ENCODE measurements at regions not wholly inside any gene's neighbourhood (a gene's known extent, or its start where the extent isn't known, plus 50 kb on each side); places are given as distances from the start of the nearest gene placed in this dataset.

GRCh38 chr16:5430598-5430997 is 333.0 kb upstream of the EEF2KMT start:
- no peak for TF ChIP-seq ESRRG (CRISPR knock-in tag; IDR thresholded peaks at IDR 0.05)
- TF ChIP-seq ZNF70 (CRISPR knock-in tag; IDR thresholded peaks at IDR 0.05) = no peak
- no peak for TF ChIP-seq SNAI2 (CRISPR knock-in tag; IDR thresholded peaks at IDR 0.05)
- TF ChIP-seq RARB (CRISPR knock-in tag; IDR thresholded peaks at IDR 0.05) = no peak
- no peak for TF ChIP-seq CSDC2 (CRISPR knock-in tag; IDR thresholded peaks at IDR 0.05)
- TF ChIP-seq ZNF565 (CRISPR knock-in tag; conservative IDR thresholded peaks at IDR 0.05; ENCODE audit: low read depth) = no peak
- no peak for TF ChIP-seq TSHZ2 (CRISPR knock-in tag; IDR thresholded peaks at IDR 0.05)

Data from SK-N-SH treated with all-trans-retinoic acid at 6 μM for 48 hours (cell line).